GM12878 (cell line): ENCODE measurements at regions not wholly inside any gene's neighbourhood (a gene's known extent, or its start where the extent isn't known, plus 50 kb on each side); places are given as distances from the start of the nearest gene placed in this dataset.
"Not testable (repeated sequence)": the region's sequence is repeated elsewhere in the genome, so short reads cannot be mapped to it uniquely, and the experiment has no call there.

Source experiments
- ATAC-seq: fragments of 200-7000 bp; cut with Tn5 transposase; 3 replicates; pipeline ENCODE4 v1.9.1; 2020; ENCODE audit warnings: mild to moderate bottlenecking, moderate library complexity
- BruUV-seq: library from RNA; stranded (reverse); fragments of 400-500 nt; replicated peaks from 2 replicates; lab custom pipeline; 2021; lab: Mats Ljungman, UMichigan
- CTCF ChIA-PET: fragments of 300-600 bp; sonication (Branson Sonifier 250); formaldehyde crosslinking; extraction: SDS; loops from one replicate; lab custom pipeline; 2021; ENCODE audit warnings: inconsistent platforms; lab: Yijun Ruan, JAX
- POLR2A ChIA-PET: fragments of 350-600 bp; formaldehyde crosslinking; extraction: SDS; loops from one replicate; lab custom pipeline; 2021; ENCODE audit warnings: inconsistent platforms; lab: Charles Lee
- RAD21 ChIA-PET: fragments of 300-600 bp; sonication (Branson Sonifier 250); formaldehyde crosslinking; loops from one replicate; lab custom pipeline; 2023; ENCODE audit warnings: antibody characterized with exemption; ENCODE audit not compliant: unreplicated experiment; lab: Charles Lee
- SMC1A ChIA-PET: fragments of 300-600 bp; sonication (Branson Sonifier 250); formaldehyde crosslinking; loops from one replicate; lab custom pipeline; 2023; ENCODE audit not compliant: unreplicated experiment, uncharacterized antibody; lab: Charles Lee
- DNase-seq: peaks from one replicate; pipeline ENCODE4 v3.0.0-alpha.2; 2011; ENCODE audit warnings: low read depth, low spot score
- FAIRE-seq: peaks from 3 replicates; lab custom pipeline; 2011; peaks lifted over from hg19 to GRCh38; lab: Jason Lieb, UNC
- H2AFZ ChIP-seq: 2 replicates; pipeline ENCODE4 v1.6.0; 2011; ENCODE audit warnings: low read depth, low read length, control low read depth; ENCODE audit not compliant: control insufficient read depth
- H3K27ac ChIP-seq: 2 replicates; pipeline ENCODE4 v1.5.1; 2011; ENCODE audit warnings: control low read depth; ENCODE audit not compliant: control insufficient read depth, insufficient read depth
- H3K27me3 ChIP-seq, 2 experiments: replicated peaks in 1 of 2; 2 replicates each; pipeline versions ENCODE4 v1.6.0 to v1.6.1; 2011; ENCODE audit warnings: low read length in 1 of 2; ENCODE audit not compliant: control insufficient read depth in 2 of 2, insufficient read depth in 2 of 2
- H3K36me3 ChIP-seq, 2 experiments: 2 replicates each; pipeline ENCODE4 v1.5.1; 2011; ENCODE audit warnings: low read length in 1 of 2; ENCODE audit not compliant: control insufficient read depth in 2 of 2, insufficient read depth in 2 of 2
- H3K4me1 ChIP-seq: 2 replicates; pipeline ENCODE4 v1.6.1; 2011; ENCODE audit warnings: mild to moderate bottlenecking, low read length, moderate library complexity, mixed read lengths; ENCODE audit not compliant: control insufficient read depth, insufficient read depth
- H3K4me2 ChIP-seq: 2 replicates; pipeline ENCODE4 v1.6.0; 2011; ENCODE audit warnings: control low read depth; ENCODE audit not compliant: control insufficient read depth, insufficient read depth
- H3K4me3 ChIP-seq: fragments of 200-600 bp; sonication (generic); 2 replicates; pipeline ENCODE4 v1.5.1; 2016
- H3K79me2 ChIP-seq: 2 replicates; pipeline ENCODE4 v1.6.0; 2011; ENCODE audit warnings: low read length; ENCODE audit not compliant: control insufficient read depth, insufficient read depth
- H3K9ac ChIP-seq: 2 replicates; pipeline ENCODE4 v1.8.0; 2011; ENCODE audit warnings: low read length, control low read depth, mixed read lengths; ENCODE audit not compliant: control insufficient read depth, insufficient read depth
- H3K9me3 ChIP-seq: replicated peaks from 3 replicates; pipeline ENCODE4 v1.5.1; 2011; ENCODE audit warnings: mild to moderate bottlenecking, low read length; ENCODE audit not compliant: control insufficient read depth, insufficient read depth
- H4K20me1 ChIP-seq: 2 replicates; pipeline ENCODE4 v1.6.0; 2011; ENCODE audit not compliant: control insufficient read depth, insufficient read depth
- RUNX3 ChIP-seq: IDR thresholded peaks from 2 replicates; pipeline ENCODE4 v1.6.1; 2012; ENCODE audit warnings: low read length, inconsistent platforms
- WGBS: methylation state at CpG from one replicate; pipeline ENCODE4 v1.1.6; 2016; ENCODE audit warnings: low lambda C conversion rate; ENCODE audit not compliant: insufficient replicate concordance, insufficient coverage; ENCODE audit errors: missing lambda C conversion rate; 5-methylcytosine and 5-hydroxymethylcytosine counted together
- in situ Hi-C: fragments of 300-500 bp; cut with MboI; formaldehyde crosslinking; loops from 9 replicates; pipeline ENCODE4 v1.14.3; 2018; ENCODE audit warnings: mixed read lengths
- intact Hi-C: fragments of 100-400 bp; cut with micrococcal nuclease; formaldehyde crosslinking; loops from one replicate; pipeline ENCODE4 v1.14.2; 2022; ENCODE audit not compliant: unreplicated experiment
- TF ChIP-seq, protein P1 (sequence below): fragments of 450-650 bp; IDR thresholded peaks from 2 replicates; pipeline ENCODE4 v1.6.1; 2017; ENCODE audit warnings: mild to moderate bottlenecking, moderate library complexity

DNA sequence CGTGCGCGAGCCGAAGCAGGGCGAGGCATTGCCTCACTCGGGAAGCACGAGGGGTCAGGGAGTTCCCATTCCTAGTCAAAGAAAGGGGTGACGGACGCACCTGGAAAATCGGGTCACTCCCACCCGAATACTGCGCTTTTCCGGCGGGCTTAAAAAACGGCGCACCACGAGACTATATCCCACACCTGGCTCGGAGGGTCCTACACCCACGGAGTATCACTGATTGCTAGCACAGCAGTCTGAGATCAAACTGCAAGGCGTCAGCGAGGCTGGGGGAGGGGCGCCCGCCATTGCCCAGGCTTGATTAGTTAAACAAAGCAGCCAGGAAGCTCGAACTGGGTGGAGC is 520.0 kb upstream of the GRM7 start:
- in situ Hi-C loops, H3K4me1 ChIP-seq, POLR2A ChIA-PET, DNase-seq, CTCF ChIA-PET, SMC1A ChIA-PET, H3K79me2 ChIP-seq, H3K4me3 ChIP-seq, H3K9me3 ChIP-seq, H4K20me1 ChIP-seq, RAD21 ChIA-PET, FAIRE-seq, H3K27me3 ChIP-seq, intact Hi-C loops, H3K4me2 ChIP-seq, ATAC-seq, H3K9ac ChIP-seq, H3K36me3 ChIP-seq, H3K27ac ChIP-seq, BruUV-seq, H2AFZ ChIP-seq: not testable (repeated sequence)
- WGBS, result 72% methylated on average over 15 of the region's 24 CpGs

DNA sequence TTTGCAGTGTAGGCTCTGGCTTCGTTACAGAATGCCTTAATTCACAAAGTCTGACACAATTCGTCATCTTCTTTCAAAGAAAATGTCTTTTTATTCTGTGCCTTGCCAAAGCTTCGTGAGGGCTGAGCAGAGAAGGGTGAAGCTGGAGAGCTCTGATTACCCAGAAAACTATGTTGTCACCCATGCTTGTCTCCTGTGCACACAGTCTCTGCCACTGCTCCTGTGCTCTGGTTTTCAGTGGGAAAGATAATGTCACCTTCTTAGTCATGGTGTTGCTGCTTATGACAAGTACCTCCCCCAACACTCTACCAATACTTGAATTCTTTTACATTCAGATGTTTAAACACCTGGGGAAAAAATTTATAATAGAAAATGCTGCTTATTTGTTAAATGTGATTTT is 509.2 kb upstream of the GRM7 start:
- in situ Hi-C loops, result no loop called here
- Histone ChIP-seq H3K4me1 (no peaks in the 10 kb centered on the region), H4K20me1 (no peaks in the 10 kb centered on the region), H3K4me3 (no peak overlapping the region), H3K4me2 (no peak overlapping the region), H3K9ac (no peak overlapping the region), H3K27ac (no peak overlapping the region), H3K36me3 (no peaks in the 10 kb centered on the region), H2AFZ (peak overlapping the region; percentile 34), H3K9me3 (no peaks in the 10 kb centered on the region), H3K27me3 (no peaks in the 10 kb centered on the region), H3K79me2 (no peaks in the 10 kb centered on the region)
- TF ChIP-seq RUNX3, result peak; percentile 18; the same call in 1 of the 2 replicates
- TF ChIP-seq, protein P1, sequence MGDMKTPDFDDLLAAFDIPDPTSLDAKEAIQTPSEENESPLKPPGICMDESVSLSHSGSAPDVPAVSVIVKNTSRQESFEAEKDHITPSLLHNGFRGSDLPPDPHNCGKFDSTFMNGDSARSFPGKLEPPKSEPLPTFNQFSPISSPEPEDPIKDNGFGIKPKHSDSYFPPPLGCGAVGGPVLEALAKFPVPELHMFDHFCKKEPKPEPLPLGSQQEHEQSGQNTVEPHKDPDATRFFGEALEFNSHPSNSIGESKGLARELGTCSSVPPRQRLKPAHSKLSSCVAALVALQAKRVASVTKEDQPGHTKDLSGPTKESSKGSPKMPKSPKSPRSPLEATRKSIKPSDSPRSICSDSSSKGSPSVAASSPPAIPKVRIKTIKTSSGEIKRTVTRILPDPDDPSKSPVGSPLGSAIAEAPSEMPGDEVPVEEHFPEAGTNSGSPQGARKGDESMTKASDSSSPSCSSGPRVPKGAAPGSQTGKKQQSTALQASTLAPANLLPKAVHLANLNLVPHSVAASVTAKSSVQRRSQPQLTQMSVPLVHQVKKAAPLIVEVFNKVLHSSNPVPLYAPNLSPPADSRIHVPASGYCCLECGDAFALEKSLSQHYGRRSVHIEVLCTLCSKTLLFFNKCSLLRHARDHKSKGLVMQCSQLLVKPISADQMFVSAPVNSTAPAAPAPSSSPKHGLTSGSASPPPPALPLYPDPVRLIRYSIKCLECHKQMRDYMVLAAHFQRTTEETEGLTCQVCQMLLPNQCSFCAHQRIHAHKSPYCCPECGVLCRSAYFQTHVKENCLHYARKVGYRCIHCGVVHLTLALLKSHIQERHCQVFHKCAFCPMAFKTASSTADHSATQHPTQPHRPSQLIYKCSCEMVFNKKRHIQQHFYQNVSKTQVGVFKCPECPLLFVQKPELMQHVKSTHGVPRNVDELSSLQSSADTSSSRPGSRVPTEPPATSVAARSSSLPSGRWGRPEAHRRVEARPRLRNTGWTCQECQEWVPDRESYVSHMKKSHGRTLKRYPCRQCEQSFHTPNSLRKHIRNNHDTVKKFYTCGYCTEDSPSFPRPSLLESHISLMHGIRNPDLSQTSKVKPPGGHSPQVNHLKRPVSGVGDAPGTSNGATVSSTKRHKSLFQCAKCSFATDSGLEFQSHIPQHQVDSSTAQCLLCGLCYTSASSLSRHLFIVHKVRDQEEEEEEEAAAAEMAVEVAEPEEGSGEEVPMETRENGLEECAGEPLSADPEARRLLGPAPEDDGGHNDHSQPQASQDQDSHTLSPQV, result no peak
- WGBS, result 2% methylated on average over 3 of the region's 3 CpGs
- ATAC-seq (peak; percentile 83), FAIRE-seq (no peak), DNase-seq (no peak)
- SMC1A ChIA-PET, result no interaction called here
- POLR2A ChIA-PET, result no interaction called here
- RAD21 ChIA-PET, result no interaction called here
- intact Hi-C loops, result no loop called here
- no TSS peak for BruUV-seq
- CTCF ChIA-PET, result no interaction called here
